ENCODE measurements at regions not wholly inside any gene's neighbourhood (a gene's known extent, or its start where the extent isn't known, plus 50 kb on each side); places are given as distances from the start of the nearest gene placed in this dataset.

DNA sequence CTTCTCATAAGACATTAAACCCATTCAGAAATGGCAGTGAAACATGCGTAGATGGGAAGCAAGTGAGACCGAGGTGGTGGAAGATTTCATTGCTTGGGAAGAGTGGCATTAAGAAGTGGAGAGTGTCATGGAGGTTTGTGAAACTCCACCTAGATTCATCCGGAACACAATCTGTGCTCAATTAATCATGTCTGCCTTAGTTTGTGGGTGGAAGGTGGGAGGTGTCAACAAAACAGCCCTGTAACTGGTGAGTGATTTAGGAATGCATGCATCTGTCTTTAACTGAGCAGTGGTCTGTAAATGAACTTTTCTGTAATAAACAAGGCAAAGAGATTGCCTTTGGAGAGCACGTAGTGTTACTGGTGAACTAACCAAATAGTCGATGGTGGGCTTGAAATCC is 113.7 kb downstream of the WNT5A start:
- H3K4me3 ChIP-seq: no peak overlapping the region
- H3K27me3 ChIP-seq: no peaks in the 10 kb centered on the region
- peaks cover 0 to 6% (median 0%) of the 10 kb centered on the region in 3 donors for H3K4me1 ChIP-seq
- 76 to 90% methylated on average over 5 of the region's 5 CpGs for WGBS, 2 donors
- H3K9me3 ChIP-seq: no peaks in the 10 kb centered on the region
- no peak for TF ChIP-seq POLR2A (IDR thresholded peaks at IDR 0.05)
- TF ChIP-seq, protein P1, sequence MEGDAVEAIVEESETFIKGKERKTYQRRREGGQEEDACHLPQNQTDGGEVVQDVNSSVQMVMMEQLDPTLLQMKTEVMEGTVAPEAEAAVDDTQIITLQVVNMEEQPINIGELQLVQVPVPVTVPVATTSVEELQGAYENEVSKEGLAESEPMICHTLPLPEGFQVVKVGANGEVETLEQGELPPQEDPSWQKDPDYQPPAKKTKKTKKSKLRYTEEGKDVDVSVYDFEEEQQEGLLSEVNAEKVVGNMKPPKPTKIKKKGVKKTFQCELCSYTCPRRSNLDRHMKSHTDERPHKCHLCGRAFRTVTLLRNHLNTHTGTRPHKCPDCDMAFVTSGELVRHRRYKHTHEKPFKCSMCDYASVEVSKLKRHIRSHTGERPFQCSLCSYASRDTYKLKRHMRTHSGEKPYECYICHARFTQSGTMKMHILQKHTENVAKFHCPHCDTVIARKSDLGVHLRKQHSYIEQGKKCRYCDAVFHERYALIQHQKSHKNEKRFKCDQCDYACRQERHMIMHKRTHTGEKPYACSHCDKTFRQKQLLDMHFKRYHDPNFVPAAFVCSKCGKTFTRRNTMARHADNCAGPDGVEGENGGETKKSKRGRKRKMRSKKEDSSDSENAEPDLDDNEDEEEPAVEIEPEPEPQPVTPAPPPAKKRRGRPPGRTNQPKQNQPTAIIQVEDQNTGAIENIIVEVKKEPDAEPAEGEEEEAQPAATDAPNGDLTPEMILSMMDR (IDR thresholded peaks at IDR 0.05): no peak
- intact Hi-C loops (cut with DNase I): no loop called here
- H3K36me3 ChIP-seq: no peaks in the 10 kb centered on the region
- no peak for DNase-seq
- H3K27ac ChIP-seq: no peak overlapping the region

DNA sequence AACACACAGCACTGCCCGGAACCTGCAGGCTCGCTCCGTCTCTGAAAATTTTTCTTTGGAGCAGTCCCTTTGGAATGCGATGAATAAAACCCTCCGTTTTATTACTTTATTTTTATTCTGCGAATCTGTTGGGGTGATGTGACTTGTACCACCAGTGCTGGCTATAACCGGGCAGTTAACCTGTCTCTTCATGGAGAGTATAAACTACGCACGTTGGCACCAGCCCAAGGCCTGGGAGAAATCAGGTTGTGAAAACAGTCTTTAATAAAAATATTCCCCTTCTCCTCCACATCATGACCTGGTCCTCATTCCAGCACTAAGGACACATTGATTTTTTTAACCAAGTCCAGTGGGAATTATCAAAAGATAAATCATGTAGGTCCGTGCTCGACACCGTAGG is 116.8 kb downstream of the WNT5A start:
- Histone ChIP-seq H3K4me3 (no peak overlapping the region), H3K27ac (no peak overlapping the region), H3K27me3 (no peaks in the 10 kb centered on the region), H3K4me1 (peaks cover 0 to 6% (median 0%) of the 10 kb centered on the region in 3 donors), H3K36me3 (no peaks in the 10 kb centered on the region), H3K9me3 (no peaks in the 10 kb centered on the region)
- no peak for TF ChIP-seq POLR2A (IDR thresholded peaks at IDR 0.05)
- intact Hi-C loops (cut with DNase I): no loop called here
- DNase-seq: no peak
- 84 to 85% methylated on average over 12 of the region's 12 CpGs for WGBS, 2 donors

DNA sequence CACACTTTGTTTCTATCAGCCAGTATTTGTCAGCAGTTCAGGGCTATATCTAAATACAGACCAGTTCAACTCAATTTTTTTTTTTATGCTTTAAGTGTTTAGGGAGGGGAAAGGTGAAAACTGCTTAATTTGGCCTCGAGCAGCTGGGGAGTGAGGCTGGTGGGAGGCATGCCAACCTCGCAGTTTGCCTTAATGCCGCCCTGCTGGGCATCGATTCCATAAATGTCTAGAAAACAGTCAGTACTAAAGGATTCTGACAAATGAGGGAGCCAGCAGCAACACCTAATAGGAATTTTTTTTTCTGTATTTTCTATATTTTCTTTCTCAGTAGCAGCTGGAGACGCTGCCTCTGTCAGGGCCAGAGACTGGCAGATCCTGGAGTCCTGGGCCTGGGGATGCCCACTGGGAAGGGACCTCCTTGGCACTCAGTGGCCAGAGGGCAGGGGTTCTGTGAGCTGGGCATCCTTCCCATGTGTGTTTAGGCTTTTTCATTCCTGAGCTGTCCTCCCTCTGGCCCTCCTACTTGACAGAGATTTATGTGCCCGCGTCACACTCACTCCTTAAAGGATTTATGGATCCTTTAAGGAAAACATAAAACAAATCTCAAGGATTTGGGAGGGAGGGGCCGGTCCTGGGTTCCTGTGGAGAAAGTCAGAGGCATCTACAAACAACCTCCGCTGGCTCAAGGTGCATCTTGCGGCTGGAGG is 117.8 kb downstream of the WNT5A start:
- no peaks in the 10 kb centered on the region for H3K36me3 ChIP-seq
- TF ChIP-seq, protein P1 (IDR thresholded peaks at IDR 0.05): no peak
- no peak for TF ChIP-seq POLR2A (IDR thresholded peaks at IDR 0.05)
- no peak overlapping the region for H3K27ac ChIP-seq
- no peaks in the 10 kb centered on the region for H3K9me3 ChIP-seq
- H3K27me3 ChIP-seq: no peaks in the 10 kb centered on the region
- peaks cover 0 to 6% (median 0%) of the 10 kb centered on the region in 3 donors for H3K4me1 ChIP-seq
- no peak for DNase-seq
- WGBS, 2 donors: 41 to 42% methylated on average over 7 to 10 of the region's 10 CpGs
- H3K4me3 ChIP-seq: no peak overlapping the region
- intact Hi-C loops (cut with DNase I): no loop called here

DNA sequence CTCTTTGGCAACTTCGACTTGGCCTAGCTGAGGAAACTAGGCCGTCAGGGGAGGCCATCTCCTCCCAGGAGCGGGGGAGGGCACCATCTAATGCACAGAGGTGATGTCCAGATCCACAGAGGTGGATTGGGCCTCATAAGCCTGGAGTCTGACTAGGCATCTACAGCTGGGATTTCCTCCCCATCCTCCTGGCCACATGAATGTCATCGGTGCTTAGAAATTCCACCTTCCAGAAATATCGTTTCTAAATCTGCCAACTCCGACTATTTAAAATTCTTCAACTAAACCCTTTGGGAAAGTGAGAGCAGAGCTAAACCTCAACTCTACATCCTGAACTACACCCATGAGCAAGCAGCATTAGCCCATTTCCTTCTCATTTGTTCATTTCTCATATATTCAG is 118.7 kb downstream of the WNT5A start:
- no peak overlapping the region for H3K27ac ChIP-seq
- 87% methylated on average over 3 to 4 of the region's 6 CpGs for WGBS, 2 donors
- no peaks in the 10 kb centered on the region for H3K9me3 ChIP-seq
- H3K27me3 ChIP-seq: no peaks in the 10 kb centered on the region
- no peak for TF ChIP-seq POLR2A (IDR thresholded peaks at IDR 0.05)
- TF ChIP-seq, protein P1 (IDR thresholded peaks at IDR 0.05): no peak
- intact Hi-C loops (cut with DNase I): no loop called here
- DNase-seq: no peak
- H3K4me1 ChIP-seq: peaks cover 0 to 6% (median 0%) of the 10 kb centered on the region in 3 donors
- H3K36me3 ChIP-seq: no peaks in the 10 kb centered on the region
- no peak overlapping the region for H3K4me3 ChIP-seq

DNA sequence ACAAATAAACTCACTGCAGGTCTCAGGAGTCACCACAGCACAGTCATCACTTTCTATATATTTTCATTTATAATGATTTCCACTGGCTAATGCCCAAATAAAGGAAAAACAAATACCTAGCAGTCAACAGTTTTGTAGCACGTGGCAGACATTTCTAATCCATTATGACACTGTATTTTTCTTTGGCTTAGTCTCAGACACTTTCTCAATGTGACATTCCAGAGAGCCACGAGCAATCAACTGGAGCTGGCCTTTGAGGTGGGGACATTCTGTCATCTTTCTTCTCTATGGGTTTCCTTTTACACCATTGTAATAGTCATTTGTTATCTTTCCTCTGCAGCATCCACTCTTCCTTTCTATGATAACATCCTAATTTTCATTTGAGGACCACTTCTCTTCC is 119.7 kb downstream of the WNT5A start:
- no peaks in the 10 kb centered on the region for H3K9me3 ChIP-seq
- H3K27me3 ChIP-seq: no peaks in the 10 kb centered on the region
- WGBS, 2 donors: 54 to 64% methylated on average over 2 of the region's 2 CpGs
- H3K4me3 ChIP-seq: no peak overlapping the region
- H3K27ac ChIP-seq: no peak overlapping the region
- peaks cover 0 to 6% (median 0%) of the 10 kb centered on the region in 3 donors for H3K4me1 ChIP-seq
- H3K36me3 ChIP-seq: no peaks in the 10 kb centered on the region
- intact Hi-C loops (cut with DNase I): no loop called here
- TF ChIP-seq POLR2A (IDR thresholded peaks at IDR 0.05): no peak
- TF ChIP-seq, protein P1 (IDR thresholded peaks at IDR 0.05): no peak
- DNase-seq: no peak
